NOMO-1 treated with DMSO at 0.1 percent for 48 hours (cell line): ENCODE measurements at regions not wholly inside any gene's neighbourhood (a gene's known extent, or its start where the extent isn't known, plus 50 kb on each side); places are given as distances from the start of the nearest gene placed in this dataset.
"Not testable (repeated sequence)": the region's sequence is repeated elsewhere in the genome, so short reads cannot be mapped to it uniquely, and the experiment has no call there.

Experiments used
- DNase-seq: peaks from one replicate; lab custom pipeline; 2025; ENCODE audit not compliant: unreplicated experiment; lab: John Stamatoyannopoulos, UW

- DNase-seq, result not testable (repeated sequence)
Observed at GRCh38 chr2:87428452-87429130, 319.3 kb upstream of the PLGLB2 start.

- not testable (repeated sequence) for DNase-seq
Observed at GRCh38 chr2:87429206-87429930, 318.5 kb upstream of the PLGLB2 start.

GRCh38 chr2:87429931-87430275, 318.0 kb upstream of the PLGLB2 start:
- not testable (repeated sequence) for DNase-seq

- DNase-seq, result not testable (repeated sequence)
Observed at GRCh38 chr2:87431051-87431450, 316.8 kb upstream of the PLGLB2 start.

GRCh38 chr2:87432711-87433453, 315.0 kb upstream of the PLGLB2 start:
- not testable (repeated sequence) for DNase-seq

GRCh38 chr2:87436007-87436406, 311.9 kb upstream of the PLGLB2 start:
- not testable (repeated sequence) for DNase-seq

GRCh38 chr2:87437701-87438260, 310.1 kb upstream of the PLGLB2 start:
- not testable (repeated sequence) for DNase-seq

GRCh38 chr2:87438780-87439454, 309.0 kb upstream of the PLGLB2 start:
- DNase-seq, result not testable (repeated sequence)

- not testable (repeated sequence) for DNase-seq
Observed at GRCh38 chr2:87439617-87440204, 308.2 kb upstream of the PLGLB2 start.

- DNase-seq, result not testable (repeated sequence)
Observed at GRCh38 chr2:87440650-87441049, 307.2 kb upstream of the PLGLB2 start.

GRCh38 chr2:87441375-87441774, 306.5 kb upstream of the PLGLB2 start:
- not testable (repeated sequence) for DNase-seq

- not testable (repeated sequence) for DNase-seq
Observed at GRCh38 chr2:87442983-87443577, 304.8 kb upstream of the PLGLB2 start.

GRCh38 chr2:87444951-87445350, 302.9 kb upstream of the PLGLB2 start:
- not testable (repeated sequence) for DNase-seq

GRCh38 chr2:87445613-87446312, 302.1 kb upstream of the PLGLB2 start:
- not testable (repeated sequence) for DNase-seq

GRCh38 chr2:87446313-87446696, 301.6 kb upstream of the PLGLB2 start:
- DNase-seq, result not testable (repeated sequence)

- DNase-seq, result not testable (repeated sequence)
Observed at GRCh38 chr2:87449462-87449980, 298.4 kb upstream of the PLGLB2 start.

- DNase-seq, result not testable (repeated sequence)
Observed at GRCh38 chr2:87452193-87452592, 295.7 kb upstream of the PLGLB2 start.

- DNase-seq, result not testable (repeated sequence)
Observed at GRCh38 chr2:87452861-87453260, 295.0 kb upstream of the PLGLB2 start.

- DNase-seq, result not testable (repeated sequence)
Observed at GRCh38 chr2:87453965-87454364, 293.9 kb upstream of the PLGLB2 start.
